Karpas-422 (cell line): ENCODE measurements at regions not wholly inside any gene's neighbourhood (a gene's known extent, or its start where the extent isn't known, plus 50 kb on each side); places are given as distances from the start of the nearest gene placed in this dataset.

Source experiments
- DNase-seq: peaks from one replicate; pipeline ENCODE4 v3.0.0-alpha.2; 2015
- H2AFZ ChIP-seq: fragments of 200-600 bp; sonication (generic); 2 replicates; pipeline ENCODE4 v1.6.1; 2014; ENCODE audit warnings: antibody characterized with exemption, low read length, mixed read lengths
- H3K27ac ChIP-seq: fragments of 200-600 bp; sonication (generic); 2 replicates; pipeline ENCODE4 v1.5.1; 2014; ENCODE audit warnings: mild to moderate bottlenecking, low read length, moderate library complexity
- H3K27me3 ChIP-seq: fragments of 200-600 bp; sonication (generic); 2 replicates; pipeline ENCODE4 v1.6.1; 2014; ENCODE audit warnings: low read length, mixed read lengths
- H3K36me3 ChIP-seq: fragments of 200-600 bp; sonication (generic); 2 replicates; pipeline ENCODE4 v1.6.1; 2014; ENCODE audit warnings: low read length, mixed read lengths; ENCODE audit not compliant: insufficient read depth
- H3K4me1 ChIP-seq: fragments of 200-600 bp; sonication (generic); 2 replicates; pipeline ENCODE4 v1.6.1; 2014; ENCODE audit warnings: mild to moderate bottlenecking, low read length, mixed read lengths
- H3K4me2 ChIP-seq: fragments of 200-600 bp; sonication (generic); 2 replicates; pipeline ENCODE4 v1.6.1; 2014; ENCODE audit warnings: low read length, low read depth, mild to moderate bottlenecking; ENCODE audit not compliant: poor library complexity, severe bottlenecking
- H3K4me3 ChIP-seq: fragments of 200-600 bp; sonication (generic); 2 replicates; pipeline ENCODE4 v1.5.1; 2014; ENCODE audit warnings: mild to moderate bottlenecking, antibody characterized with exemption, low read length, mixed read lengths
- H3K79me2 ChIP-seq: fragments of 200-600 bp; sonication (generic); 2 replicates; pipeline ENCODE4 v1.6.1; 2014; ENCODE audit warnings: mild to moderate bottlenecking, low read length, mixed read lengths
- H3K9ac ChIP-seq: fragments of 200-600 bp; sonication (generic); 2 replicates; pipeline ENCODE4 v1.6.0; 2014; ENCODE audit warnings: low read length
- H3K9me2 ChIP-seq: fragments of 200-600 bp; sonication (generic), shearing (Covaris generic); replicated peaks from 2 replicates; pipeline ENCODE4 v1.6.0; 2014; ENCODE audit warnings: mild to moderate bottlenecking, low read length, moderate library complexity; ENCODE audit not compliant: insufficient read depth
- H3K9me3 ChIP-seq: fragments of 300-700, 200-600 bp; sonication (generic); 2 replicates; pipeline ENCODE4 v1.6.1; 2014; ENCODE audit warnings: low read length, mixed read lengths
- H4K20me1 ChIP-seq: fragments of 200-600 bp; sonication (generic); 2 replicates; pipeline ENCODE4 v1.6.1; 2014; ENCODE audit warnings: mild to moderate bottlenecking, antibody characterized with exemption, low read length, low read depth; ENCODE audit not compliant: insufficient read depth

- Histone ChIP-seq H3K27ac (no peak overlapping the region), H3K4me2 (no peak overlapping the region), H3K9ac (no peak overlapping the region), H3K9me3 (no peaks in the 10 kb centered on the region), H3K4me1 (no peaks in the 10 kb centered on the region), H4K20me1 (no peaks in the 10 kb centered on the region), H3K79me2 (no peaks in the 10 kb centered on the region), H2AFZ (no peak overlapping the region), H3K27me3 (no peaks in the 10 kb centered on the region), H3K36me3 (no peaks in the 10 kb centered on the region), H3K9me2 (no peaks in the 10 kb centered on the region), H3K4me3 (no peak overlapping the region)
- no peak for DNase-seq
Measured at GRCh38 chr17:68812876-68813584, 142.2 kb downstream of the ABCA8 start.

- H3K36me3 ChIP-seq = no peaks in the 10 kb centered on the region
- H2AFZ ChIP-seq = no peak overlapping the region
- no peaks in the 10 kb centered on the region for H3K79me2 ChIP-seq
- no peaks in the 10 kb centered on the region for H4K20me1 ChIP-seq
- H3K9ac ChIP-seq = no peak overlapping the region
- H3K27ac ChIP-seq = no peak overlapping the region
- H3K4me1 ChIP-seq = no peaks in the 10 kb centered on the region
- H3K4me3 ChIP-seq = no peak overlapping the region
- no peaks in the 10 kb centered on the region for H3K9me3 ChIP-seq
- H3K9me2 ChIP-seq = no peaks in the 10 kb centered on the region
- H3K4me2 ChIP-seq = no peak overlapping the region
- DNase-seq = no peak
- no peaks in the 10 kb centered on the region for H3K27me3 ChIP-seq
Measured at GRCh38 chr17:68809148-68809547, 146.0 kb downstream of the ABCA8 start.

- Histone ChIP-seq H4K20me1 (no peaks in the 10 kb centered on the region), H3K9me2 (no peaks in the 10 kb centered on the region), H2AFZ (no peak overlapping the region), H3K79me2 (no peaks in the 10 kb centered on the region), H3K36me3 (no peaks in the 10 kb centered on the region), H3K4me2 (no peak overlapping the region), H3K27ac (no peak overlapping the region), H3K4me3 (no peak overlapping the region), H3K9ac (no peak overlapping the region), H3K27me3 (no peaks in the 10 kb centered on the region), H3K4me1 (no peaks in the 10 kb centered on the region), H3K9me3 (no peaks in the 10 kb centered on the region)
- DNase-seq = no peak
Measured at GRCh38 chr17:68807998-68808772, 147.0 kb downstream of the ABCA8 start.

GRCh38 chr17:68805609-68806008 lies 149.6 kb downstream of the ABCA8 start:
- Histone ChIP-seq H3K4me1 (no peaks in the 10 kb centered on the region), H3K27me3 (no peaks in the 10 kb centered on the region), H2AFZ (no peak overlapping the region), H4K20me1 (no peaks in the 10 kb centered on the region), H3K9ac (no peak overlapping the region), H3K4me3 (no peak overlapping the region), H3K36me3 (no peaks in the 10 kb centered on the region), H3K9me3 (no peaks in the 10 kb centered on the region), H3K79me2 (no peaks in the 10 kb centered on the region), H3K27ac (no peak overlapping the region), H3K4me2 (no peak overlapping the region), H3K9me2 (no peaks in the 10 kb centered on the region)
- no peak for DNase-seq

GRCh38 chr17:68804777-68805520 lies 150.2 kb downstream of the ABCA8 start:
- Histone ChIP-seq H3K9me3 (no peaks in the 10 kb centered on the region), H3K36me3 (no peaks in the 10 kb centered on the region), H3K27ac (no peak overlapping the region), H4K20me1 (no peaks in the 10 kb centered on the region), H3K79me2 (no peaks in the 10 kb centered on the region), H3K9ac (no peak overlapping the region), H3K4me2 (no peak overlapping the region), H3K27me3 (no peaks in the 10 kb centered on the region), H2AFZ (no peak overlapping the region), H3K9me2 (no peaks in the 10 kb centered on the region), H3K4me3 (no peak overlapping the region), H3K4me1 (no peaks in the 10 kb centered on the region)
- no peak for DNase-seq

- Histone ChIP-seq H3K4me2 (no peak overlapping the region), H3K9ac (no peak overlapping the region), H2AFZ (no peak overlapping the region), H3K4me3 (no peak overlapping the region), H3K36me3 (no peaks in the 10 kb centered on the region), H3K79me2 (no peaks in the 10 kb centered on the region), H4K20me1 (no peaks in the 10 kb centered on the region), H3K27me3 (no peaks in the 10 kb centered on the region), H3K9me3 (no peaks in the 10 kb centered on the region), H3K27ac (no peak overlapping the region), H3K4me1 (no peaks in the 10 kb centered on the region), H3K9me2 (no peaks in the 10 kb centered on the region)
- DNase-seq = no peak
Measured at GRCh38 chr17:68803164-68803929, 151.8 kb downstream of the ABCA8 start.

GRCh38 chr17:68801335-68802247 lies 153.6 kb downstream of the ABCA8 start:
- Histone ChIP-seq H3K4me1 (no peaks in the 10 kb centered on the region), H3K4me2 (no peak overlapping the region), H3K9me2 (no peaks in the 10 kb centered on the region), H3K27ac (no peak overlapping the region), H3K9ac (no peak overlapping the region), H3K79me2 (no peaks in the 10 kb centered on the region), H3K27me3 (no peaks in the 10 kb centered on the region), H3K9me3 (no peaks in the 10 kb centered on the region), H3K4me3 (no peak overlapping the region), H2AFZ (no peak overlapping the region), H3K36me3 (no peaks in the 10 kb centered on the region), H4K20me1 (no peaks in the 10 kb centered on the region)
- DNase-seq = no peak
